Suprapubic skin (tissue), 4 donors: ENCODE measurements at regions not wholly inside any gene's neighbourhood (a gene's known extent, or its start where the extent isn't known, plus 50 kb on each side); places are given as distances from the start of the nearest gene placed in this dataset.

Source experiments
- DNase-seq, 2 donors: peaks; one replicate each; pipeline ENCODE4 v3.0.0-alpha.2; 2019; ENCODE audit warnings: low spot score in 2 of 2
- H3K27ac ChIP-seq: fragments of 200-600 bp; sonication (generic); one replicate; pipeline ENCODE4 v1.5.1; 2019
- H3K27me3 ChIP-seq: fragments of 200-600 bp; sonication (generic); one replicate; pipeline ENCODE4 v1.5.1; 2019
- H3K36me3 ChIP-seq: fragments of 200-600 bp; sonication (generic); one replicate; pipeline ENCODE4 v1.5.1; 2019
- H3K4me1 ChIP-seq: fragments of 200-600 bp; sonication (generic); one replicate; pipeline ENCODE4 v1.5.1; 2019
- H3K4me3 ChIP-seq: fragments of 200-600 bp; sonication (generic); one replicate; pipeline ENCODE4 v1.5.1; 2019; ENCODE audit warnings: mild to moderate bottlenecking
- H3K9me3 ChIP-seq: fragments of 200-600 bp; sonication (generic); one replicate; pipeline ENCODE4 v1.5.1; 2019
- EP300 ChIP-seq: sonication (generic); formaldehyde crosslinking; IDR thresholded peaks from one replicate; pipeline ENCODE4 v1.6.1; 2017; ENCODE audit warnings: antibody characterized with exemption
- POLR2A ChIP-seq, 2 donors: fragments of 450-650 bp; IDR thresholded peaks; one replicate each; pipeline ENCODE4 v1.6.1; 2017; ENCODE audit warnings: antibody characterized with exemption in 2 of 2, mild to moderate bottlenecking in 2 of 2, moderate library complexity in 2 of 2
- POLR2AphosphoS5 ChIP-seq, 3 donors: sonication (generic); formaldehyde crosslinking; IDR thresholded peaks; one replicate each; pipeline ENCODE4 v1.6.1; 2017; ENCODE audit warnings: antibody characterized with exemption in 3 of 3
- WGBS: methylation state at CpG from one replicate; pipeline ENCODE4 v1.1.5; 2018; 5-methylcytosine and 5-hydroxymethylcytosine counted together
- TF ChIP-seq, protein P1 (sequence below), 2 donors: fragments of 200-600 bp in 1 of 2; fragments of 450-650 bp in 1 of 2; sonication (generic) in 1 of 2; IDR thresholded peaks; one replicate each; pipeline ENCODE4 v1.5.1; 2016 to 2019; ENCODE audit warnings: antibody characterized with exemption in 2 of 2, mild to moderate bottlenecking in 1 of 2, moderate library complexity in 1 of 2

- no peak for DNase-seq
- Histone ChIP-seq H3K36me3 (no peaks in the 10 kb centered on the region), H3K4me1 (no peaks in the 10 kb centered on the region), H3K9me3 (no peaks in the 10 kb centered on the region), H3K27ac (no peak overlapping the region), H3K27me3 (no peaks in the 10 kb centered on the region), H3K4me3 (no peak overlapping the region)
- TF ChIP-seq EP300 (no peak), POLR2A (IDR thresholded peaks at IDR 0.05) (no peak), POLR2AphosphoS5 (IDR thresholded peaks at IDR 0.05) (no peak)
- TF ChIP-seq, protein P1, sequence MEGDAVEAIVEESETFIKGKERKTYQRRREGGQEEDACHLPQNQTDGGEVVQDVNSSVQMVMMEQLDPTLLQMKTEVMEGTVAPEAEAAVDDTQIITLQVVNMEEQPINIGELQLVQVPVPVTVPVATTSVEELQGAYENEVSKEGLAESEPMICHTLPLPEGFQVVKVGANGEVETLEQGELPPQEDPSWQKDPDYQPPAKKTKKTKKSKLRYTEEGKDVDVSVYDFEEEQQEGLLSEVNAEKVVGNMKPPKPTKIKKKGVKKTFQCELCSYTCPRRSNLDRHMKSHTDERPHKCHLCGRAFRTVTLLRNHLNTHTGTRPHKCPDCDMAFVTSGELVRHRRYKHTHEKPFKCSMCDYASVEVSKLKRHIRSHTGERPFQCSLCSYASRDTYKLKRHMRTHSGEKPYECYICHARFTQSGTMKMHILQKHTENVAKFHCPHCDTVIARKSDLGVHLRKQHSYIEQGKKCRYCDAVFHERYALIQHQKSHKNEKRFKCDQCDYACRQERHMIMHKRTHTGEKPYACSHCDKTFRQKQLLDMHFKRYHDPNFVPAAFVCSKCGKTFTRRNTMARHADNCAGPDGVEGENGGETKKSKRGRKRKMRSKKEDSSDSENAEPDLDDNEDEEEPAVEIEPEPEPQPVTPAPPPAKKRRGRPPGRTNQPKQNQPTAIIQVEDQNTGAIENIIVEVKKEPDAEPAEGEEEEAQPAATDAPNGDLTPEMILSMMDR (IDR thresholded peaks at IDR 0.05): no peak
- WGBS: 51% methylated on average over 4 of the region's 4 CpGs
Measured at GRCh38 chr7:18407385-18407784, 88.2 kb upstream of the HDAC9 start.

DNA sequence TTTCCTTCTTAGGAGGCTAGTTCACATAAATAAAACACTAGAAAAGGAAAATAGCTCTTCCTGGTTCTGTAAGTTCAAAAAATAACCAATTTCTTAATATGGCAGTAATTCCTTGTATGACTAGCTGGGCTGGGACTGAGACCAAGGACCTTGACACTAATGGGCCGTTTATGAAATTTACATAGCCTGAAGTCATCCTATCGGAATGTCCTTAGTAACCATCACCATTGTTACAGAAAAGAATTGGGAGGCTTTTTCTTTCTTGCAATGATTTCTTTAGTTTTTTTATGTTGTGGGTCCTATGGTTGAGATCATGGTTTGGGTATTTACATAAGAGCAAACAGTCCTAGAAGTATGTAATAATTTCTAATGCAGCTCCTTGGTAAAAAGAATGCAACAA is 87.1 kb upstream of the HDAC9 start:
- H3K9me3 ChIP-seq: no peaks in the 10 kb centered on the region
- H3K36me3 ChIP-seq: no peaks in the 10 kb centered on the region
- DNase-seq: no peak
- H3K27ac ChIP-seq: no peak overlapping the region
- WGBS: 39% methylated on average over 2 of the region's 2 CpGs
- TF ChIP-seq, protein P1 (IDR thresholded peaks at IDR 0.05): no peak
- TF ChIP-seq POLR2AphosphoS5 (IDR thresholded peaks at IDR 0.05): no peak
- no peak for TF ChIP-seq POLR2A (IDR thresholded peaks at IDR 0.05)
- no peak for TF ChIP-seq EP300
- no peaks in the 10 kb centered on the region for H3K27me3 ChIP-seq
- no peaks in the 10 kb centered on the region for H3K4me1 ChIP-seq
- no peak overlapping the region for H3K4me3 ChIP-seq

DNA sequence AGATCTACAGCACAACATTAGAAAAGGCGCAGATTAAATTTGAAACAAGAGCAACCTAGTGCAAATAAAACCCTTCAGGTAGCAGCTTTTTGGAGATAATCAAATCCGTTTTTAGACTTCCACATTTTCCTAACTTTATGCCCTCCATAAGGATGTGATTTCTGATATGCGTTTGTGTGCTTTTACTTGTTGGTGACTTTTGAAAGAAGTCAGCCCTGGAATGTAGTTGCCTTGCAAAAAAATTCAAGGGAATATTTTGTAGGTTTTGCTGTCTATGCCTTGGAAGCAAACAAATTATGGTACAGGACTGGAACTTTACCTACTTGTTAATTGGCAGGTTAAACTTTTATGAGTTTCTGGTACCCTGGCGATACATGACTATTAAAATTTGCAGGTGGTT is 86.7 kb upstream of the HDAC9 start:
- H3K36me3 ChIP-seq: no peaks in the 10 kb centered on the region
- 85% methylated on average over 4 of the region's 4 CpGs for WGBS
- H3K27ac ChIP-seq: no peak overlapping the region
- no peaks in the 10 kb centered on the region for H3K4me1 ChIP-seq
- TF ChIP-seq EP300 (no peak), POLR2AphosphoS5 (IDR thresholded peaks at IDR 0.05) (no peak), POLR2A (IDR thresholded peaks at IDR 0.05) (no peak)
- TF ChIP-seq, protein P1 (IDR thresholded peaks at IDR 0.05): no peak
- no peaks in the 10 kb centered on the region for H3K9me3 ChIP-seq
- H3K27me3 ChIP-seq: no peaks in the 10 kb centered on the region
- H3K4me3 ChIP-seq: no peak overlapping the region
- no peak for DNase-seq

- TF ChIP-seq EP300: no peak
- TF ChIP-seq POLR2A (IDR thresholded peaks at IDR 0.05): no peak
- TF ChIP-seq, protein P1 (IDR thresholded peaks at IDR 0.05): no peak
- no peak for TF ChIP-seq POLR2AphosphoS5 (IDR thresholded peaks at IDR 0.05)
- 91% methylated on average over 1 of the region's 1 CpG for WGBS
Measured at GRCh38 chr7:18413447-18413846, 82.1 kb upstream of the HDAC9 start.

DNA sequence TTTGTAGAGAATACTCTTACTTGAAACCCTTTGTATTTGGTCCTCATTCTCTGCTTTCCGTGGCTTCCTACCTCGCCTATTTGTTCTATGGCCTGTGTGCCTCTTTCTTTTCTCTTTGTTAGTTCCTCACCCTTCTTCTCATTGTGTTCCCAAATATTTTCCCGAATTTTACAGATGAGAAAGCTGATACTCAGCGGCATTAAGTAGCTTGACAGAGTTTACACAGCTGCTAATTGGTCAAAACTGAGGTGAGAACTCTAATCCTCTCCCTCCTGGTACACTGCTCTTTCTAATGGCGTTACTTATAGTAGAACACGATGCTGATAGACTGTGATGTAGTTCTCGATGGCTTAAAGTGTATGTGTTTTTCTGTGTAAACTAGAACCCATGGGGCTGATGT is 80.7 kb upstream of the HDAC9 start:
- WGBS: 88% methylated on average over 7 of the region's 7 CpGs

More at GRCh38 chr7:18413447-18413846, 82.1 kb upstream of the HDAC9 start:
- Histone ChIP-seq H3K36me3 (no peaks in the 10 kb centered on the region), H3K4me3 (no peak overlapping the region), H3K4me1 (no peaks in the 10 kb centered on the region), H3K27me3 (no peaks in the 10 kb centered on the region), H3K27ac (no peak overlapping the region), H3K9me3 (no peaks in the 10 kb centered on the region)
- no peak for DNase-seq

More for the DNA sequence above, 80.7 kb upstream of the HDAC9 start:
- no peaks in the 10 kb centered on the region for H3K36me3 ChIP-seq
- H3K9me3 ChIP-seq: no peaks in the 10 kb centered on the region
- no peak overlapping the region for H3K4me3 ChIP-seq
- no peaks in the 10 kb centered on the region for H3K27me3 ChIP-seq
- no peak for DNase-seq
- no peak overlapping the region for H3K27ac ChIP-seq
- H3K4me1 ChIP-seq: no peaks in the 10 kb centered on the region
- TF ChIP-seq POLR2AphosphoS5 (IDR thresholded peaks at IDR 0.05): no peak
- TF ChIP-seq, protein P1 (IDR thresholded peaks at IDR 0.05): no peak
- no peak for TF ChIP-seq EP300
- TF ChIP-seq POLR2A (IDR thresholded peaks at IDR 0.05): no peak
